Activated T-cell treated with anti-CD3 and anti-CD28 coated beads, Interleukin-2, amount 50 U/mL, for 1 hour (primary cell): ENCODE measurements at regions not wholly inside any gene's neighbourhood (a gene's known extent, or its start where the extent isn't known, plus 50 kb on each side); places are given as distances from the start of the nearest gene placed in this dataset.

Experiments used
- DNase-seq: peaks from one replicate; pipeline ENCODE4 v3.0.0-alpha.2; 2020

GRCh38 chrX:20515841-20516461, 249.2 kb upstream of the RPS6KA3 start:
- no peak for DNase-seq

- DNase-seq = no peak
These were observed 247.6 kb upstream of the RPS6KA3 start for GRCh38 chrX:20514358-20514757.

GRCh38 chrX:20513185-20513584, 246.5 kb upstream of the RPS6KA3 start:
- DNase-seq = no peak

GRCh38 chrX:20511792-20512191, 245.1 kb upstream of the RPS6KA3 start:
- no peak for DNase-seq

- no peak for DNase-seq
These were observed 241.4 kb upstream of the RPS6KA3 start for GRCh38 chrX:20507901-20508620.

GRCh38 chrX:20506739-20507138, 240.0 kb upstream of the RPS6KA3 start:
- DNase-seq = no peak

- no peak for DNase-seq
These were observed 234.2 kb upstream of the RPS6KA3 start for GRCh38 chrX:20500949-20501348.

- no peak for DNase-seq
These were observed 233.6 kb upstream of the RPS6KA3 start for GRCh38 chrX:20500171-20500865.

GRCh38 chrX:20499763-20500162, 233.1 kb upstream of the RPS6KA3 start:
- DNase-seq = no peak

- no peak for DNase-seq
These were observed 232.3 kb upstream of the RPS6KA3 start for GRCh38 chrX:20498851-20499635.

GRCh38 chrX:20495575-20495974, 228.9 kb upstream of the RPS6KA3 start:
- no peak for DNase-seq

GRCh38 chrX:20488473-20488872, 221.8 kb upstream of the RPS6KA3 start:
- DNase-seq = no peak

GRCh38 chrX:20487227-20487626, 220.5 kb upstream of the RPS6KA3 start:
- no peak for DNase-seq

- no peak for DNase-seq
These were observed 214.9 kb upstream of the RPS6KA3 start for GRCh38 chrX:20481632-20482031.

GRCh38 chrX:20479896-20480295, 213.2 kb upstream of the RPS6KA3 start:
- DNase-seq = no peak

GRCh38 chrX:20479048-20479447, 212.3 kb upstream of the RPS6KA3 start:
- DNase-seq = no peak

GRCh38 chrX:20477836-20478524, 211.3 kb upstream of the RPS6KA3 start:
- no peak for DNase-seq

- DNase-seq = no peak
These were observed 210.5 kb upstream of the RPS6KA3 start for GRCh38 chrX:20477219-20477618.

GRCh38 chrX:20472620-20473258, 206.0 kb upstream of the RPS6KA3 start:
- DNase-seq = no peak

GRCh38 chrX:20472148-20472547, 205.4 kb upstream of the RPS6KA3 start:
- no peak for DNase-seq

GRCh38 chrX:20471483-20471882, 204.8 kb upstream of the RPS6KA3 start:
- DNase-seq = no peak
